HCT116 (cell line): ENCODE measurements at regions not wholly inside any gene's neighbourhood (a gene's known extent, or its start where the extent isn't known, plus 50 kb on each side); places are given as distances from the start of the nearest gene placed in this dataset.
"Not testable (repeated sequence)": the region's sequence is repeated elsewhere in the genome, so short reads cannot be mapped to it uniquely, and the experiment has no call there.

Source experiments
- ATAC-seq: fragments of 200-7000 bp; cut with Tn5 transposase; 2 replicates; pipeline ENCODE4 v1.9.1; 2020; ENCODE audit warnings: mild to moderate bottlenecking, moderate library complexity
- BruUV-seq: library from RNA; stranded (reverse); fragments of 400-500 nt; replicated peaks from 2 replicates; lab custom pipeline; 2021; lab: Mats Ljungman, UMichigan
- CTCF ChIA-PET: fragments of 300-600 bp; sonication (Branson Sonifier 250); formaldehyde crosslinking; loops from one replicate; lab custom pipeline; 2021; ENCODE audit warnings: antibody characterized with exemption; lab: Charles Lee
- POLR2A ChIA-PET: fragments of 300-600, 350-600 bp; sonication (Branson Sonifier 250); formaldehyde crosslinking; loops from one replicate; lab custom pipeline; 2021; ENCODE audit warnings: antibody characterized with exemption; lab: Charles Lee
- RAD21 ChIA-PET, 2 experiments: fragments of 300-600 bp; sonication (Branson Sonifier 250); formaldehyde crosslinking; loops; one replicate each; lab custom pipeline; 2023; ENCODE audit warnings: low total read pairs in 2 of 2; ENCODE audit not compliant: uncharacterized antibody in 2 of 2, unreplicated experiment in 2 of 2, low non-redundant PET in 1 of 2; lab: Charles Lee
- DNase-seq: peaks from one replicate; pipeline ENCODE4 v3.0.0-alpha.2; 2010; ENCODE audit warnings: low read depth, low spot score
- H2AFZ ChIP-seq: fragments of 200-600 bp; shearing (Covaris generic), sonication (generic); 2 replicates; pipeline ENCODE4 v1.6.1; 2017; ENCODE audit warnings: low read depth, mixed run types, mixed read lengths, antibody characterized with exemption, low read length; ENCODE audit not compliant: poor library complexity, severe bottlenecking
- H3K27ac ChIP-seq: 2 replicates; pipeline ENCODE4 v1.5.1; 2012; ENCODE audit warnings: low read depth, low read length
- H3K27me3 ChIP-seq: fragments of 200-600 bp; sonication (generic); 2 replicates; pipeline ENCODE4 v1.6.1; 2016; ENCODE audit warnings: mixed run types, low read length, mixed read lengths; ENCODE audit not compliant: insufficient read depth
- H3K36me3 ChIP-seq, 2 experiments: fragments of 200-500 bp in 1 of 2; fragments of 200-600 bp in 1 of 2; sonication (Bioruptor generic) in 1 of 2; sonication (generic) in 1 of 2; 2 replicates each; pipeline versions ENCODE4 v1.5.1 to v1.6.1; 2014 to 2016; ENCODE audit warnings: low read length in 2 of 2, inconsistent platforms in 1 of 2, mixed read lengths in 1 of 2, mixed run types in 1 of 2; ENCODE audit not compliant: insufficient read depth in 2 of 2, control insufficient read depth in 1 of 2
- H3K4me1 ChIP-seq, 2 experiments: fragments of 200-600 bp in 1 of 2; sonication (generic) in 1 of 2; 2 replicates each; pipeline versions ENCODE4 v1.5.1 to v1.6.1; 2012 to 2017; ENCODE audit warnings: low read length in 2 of 2, inconsistent platforms in 1 of 2, mild to moderate bottlenecking in 1 of 2, mixed read lengths in 1 of 2, mixed run types in 1 of 2, moderate library complexity in 1 of 2; ENCODE audit not compliant: insufficient read depth in 2 of 2, control insufficient read depth in 1 of 2
- H3K4me2 ChIP-seq: fragments of 200-600 bp; sonication (generic); 2 replicates; pipeline ENCODE4 v1.6.1; 2017; ENCODE audit warnings: mixed run types, low read length, mixed read lengths
- H3K4me3 ChIP-seq, 2 experiments: fragments of 200-600 bp in 1 of 2; sonication (generic) in 1 of 2; replicated peaks in 1 of 2; 2 replicates each; pipeline ENCODE4 v1.5.1; 2011 to 2016; ENCODE audit warnings: low read length in 2 of 2, control low read depth in 1 of 2, low read depth in 1 of 2, mild to moderate bottlenecking in 1 of 2, mixed read lengths in 1 of 2, mixed run types in 1 of 2
- H3K79me2 ChIP-seq: fragments of 200-600 bp; sonication (generic); 2 replicates; pipeline ENCODE4 v1.6.1; 2017; ENCODE audit warnings: mild to moderate bottlenecking, mixed run types, low read length, moderate library complexity, mixed read lengths; ENCODE audit not compliant: insufficient read depth
- H3K9ac ChIP-seq: fragments of 200-600 bp; sonication (generic); 2 replicates; pipeline ENCODE4 v1.6.1; 2016; ENCODE audit warnings: low read length, mixed read lengths
- H3K9me2 ChIP-seq: fragments of 200-600 bp; sonication (generic), shearing (Covaris generic); 2 replicates; pipeline ENCODE4 v1.6.1; 2017; ENCODE audit warnings: mixed run types, mild to moderate bottlenecking, moderate library complexity; ENCODE audit not compliant: insufficient read depth
- H3K9me3 ChIP-seq, 2 experiments: fragments of 200-500 bp in 1 of 2; fragments of 200-600 bp in 1 of 2; sonication (Bioruptor generic) in 1 of 2; sonication (generic) in 1 of 2; 2 replicates each; pipeline ENCODE4 v1.6.1; 2014 to 2017; ENCODE audit warnings: low read length in 2 of 2, mixed read lengths in 2 of 2, inconsistent platforms in 1 of 2, low read depth in 1 of 2, mild to moderate bottlenecking in 1 of 2, mixed run types in 1 of 2, moderate library complexity in 1 of 2; ENCODE audit not compliant: control insufficient read depth in 1 of 2, insufficient read depth in 1 of 2
- H4K20me1 ChIP-seq: fragments of 200-600 bp; sonication (generic), shearing (Covaris generic); 2 replicates; pipeline ENCODE4 v1.6.1; 2017; ENCODE audit warnings: mixed run types, mild to moderate bottlenecking, moderate library complexity; ENCODE audit not compliant: insufficient read depth
- CEBPB ChIP-seq: IDR thresholded peaks from 2 replicates; pipeline ENCODE4 v1.6.1; 2012; ENCODE audit warnings: low read depth
- EGR1 ChIP-seq: IDR thresholded peaks from 2 replicates; pipeline ENCODE4 v1.6.1; 2012; ENCODE audit warnings: low read depth
- ELF1 ChIP-seq: IDR thresholded peaks from 2 replicates; pipeline ENCODE4 v1.6.1; 2012; ENCODE audit warnings: low read depth, borderline replicate concordance
- EZH2 ChIP-seq: fragments of 200-600 bp; sonication (generic); IDR thresholded peaks from 2 replicates; pipeline ENCODE4 v1.6.1; 2017; ENCODE audit warnings: antibody characterized with exemption, mixed run types
- EZH2phosphoT487 ChIP-seq: fragments of 200-600 bp; IDR thresholded peaks from 2 replicates; pipeline ENCODE4 v1.6.1; 2018; ENCODE audit warnings: antibody characterized with exemption, borderline replicate concordance
- MAX ChIP-seq: IDR thresholded peaks from 2 replicates; pipeline ENCODE4 v1.6.1; 2012
- POLR2A ChIP-seq: IDR thresholded peaks from 2 replicates; pipeline ENCODE4 v1.7.0; 2011; ENCODE audit warnings: borderline replicate concordance; ENCODE audit not compliant: insufficient read depth, insufficient read length; ENCODE audit errors: extremely low read depth
- REST ChIP-seq: IDR thresholded peaks from 2 replicates; pipeline ENCODE4 v1.6.1; 2012; ENCODE audit warnings: low read depth
- SIN3A ChIP-seq: IDR thresholded peaks from 2 replicates; pipeline ENCODE4 v1.6.1; 2012; ENCODE audit warnings: low read depth
- TCF7L2 ChIP-seq: IDR thresholded peaks from 2 replicates; pipeline ENCODE4 v1.7.0; 2011; ENCODE audit warnings: borderline replicate concordance, inconsistent platforms; ENCODE audit not compliant: insufficient read depth, insufficient read length; ENCODE audit errors: extremely low read depth
- YY1 ChIP-seq: IDR thresholded peaks from 2 replicates; pipeline ENCODE4 v1.6.1; 2011; ENCODE audit warnings: low read length, low read depth, moderate library complexity, mild to moderate bottlenecking; ENCODE audit not compliant: insufficient replicate concordance; ENCODE audit errors: extremely low read depth
- ZFX ChIP-seq: fragments of 450-650 bp; IDR thresholded peaks from 2 replicates; pipeline ENCODE4 v1.6.1; 2017
- intact Hi-C: fragments of 100-400 bp; cut with micrococcal nuclease; formaldehyde crosslinking; loops from 2 replicates; pipeline ENCODE4 v1.10.0; 2022
- TF ChIP-seq, protein P1 (sequence below): IDR thresholded peaks from 2 replicates; pipeline ENCODE4 v1.6.1; 2011; ENCODE audit warnings: mild to moderate bottlenecking, low read length, moderate library complexity; ENCODE audit not compliant: insufficient replicate concordance; ENCODE audit errors: extremely low read depth

DNA sequence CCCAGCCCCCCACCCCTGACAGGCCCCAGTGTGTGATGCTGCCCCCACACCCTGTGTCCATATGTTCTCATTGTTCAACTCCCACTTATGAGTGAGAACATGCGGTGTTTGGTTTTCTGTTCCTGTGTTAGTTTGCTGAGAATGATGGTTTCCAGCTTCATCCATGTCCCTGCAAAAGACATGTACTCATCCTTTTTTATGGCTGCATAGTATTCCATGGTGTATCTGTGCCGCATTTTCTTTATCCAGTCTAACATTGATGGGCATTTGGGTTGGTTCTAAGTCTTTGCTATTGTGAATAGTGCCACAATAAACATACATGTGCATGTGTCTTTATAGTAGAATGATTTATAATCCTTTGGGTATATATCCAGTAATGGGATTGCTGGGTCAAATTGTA lies 122.1 kb upstream of the TAF11L2 start:
- RAD21 ChIA-PET, POLR2A ChIA-PET, CTCF ChIA-PET: not testable (repeated sequence)

GRCh38 chr5:17378346-17378997 lies 119.6 kb upstream of the TAF11L2 start:
- H3K4me1 ChIP-seq = no peaks in the 10 kb centered on the region
- H3K9me3 ChIP-seq = no peaks in the 10 kb centered on the region
- intact Hi-C loops = no loop called here
- no peak overlapping the region for H3K4me3 ChIP-seq
- ATAC-seq (no peak), DNase-seq (no peak)
- H3K9me2 ChIP-seq = no peaks in the 10 kb centered on the region
- ChIA-PET CTCF (no interaction called here), RAD21 (no interaction called here), POLR2A (no interaction called here)
- no peaks in the 10 kb centered on the region for H4K20me1 ChIP-seq
- H3K9ac ChIP-seq = no peak overlapping the region
- H3K36me3 ChIP-seq = no peaks in the 10 kb centered on the region
- no peak overlapping the region for H3K27ac ChIP-seq
- TF ChIP-seq REST (no peak), EZH2 (no peak), TCF7L2 (no peak), SIN3A (no peak), POLR2A (no peak), ELF1 (no peak), EGR1 (no peak), EZH2phosphoT487 (no peak), CEBPB (no peak), MAX (no peak), ZFX (no peak), YY1 (no peak)
- TF ChIP-seq, protein P1, sequence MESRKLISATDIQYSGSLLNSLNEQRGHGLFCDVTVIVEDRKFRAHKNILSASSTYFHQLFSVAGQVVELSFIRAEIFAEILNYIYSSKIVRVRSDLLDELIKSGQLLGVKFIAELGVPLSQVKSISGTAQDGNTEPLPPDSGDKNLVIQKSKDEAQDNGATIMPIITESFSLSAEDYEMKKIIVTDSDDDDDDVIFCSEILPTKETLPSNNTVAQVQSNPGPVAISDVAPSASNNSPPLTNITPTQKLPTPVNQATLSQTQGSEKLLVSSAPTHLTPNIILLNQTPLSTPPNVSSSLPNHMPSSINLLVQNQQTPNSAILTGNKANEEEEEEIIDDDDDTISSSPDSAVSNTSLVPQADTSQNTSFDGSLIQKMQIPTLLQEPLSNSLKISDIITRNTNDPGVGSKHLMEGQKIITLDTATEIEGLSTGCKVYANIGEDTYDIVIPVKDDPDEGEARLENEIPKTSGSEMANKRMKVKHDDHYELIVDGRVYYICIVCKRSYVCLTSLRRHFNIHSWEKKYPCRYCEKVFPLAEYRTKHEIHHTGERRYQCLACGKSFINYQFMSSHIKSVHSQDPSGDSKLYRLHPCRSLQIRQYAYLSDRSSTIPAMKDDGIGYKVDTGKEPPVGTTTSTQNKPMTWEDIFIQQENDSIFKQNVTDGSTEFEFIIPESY = no peak
- H3K4me2 ChIP-seq = no peak overlapping the region
- H3K27me3 ChIP-seq = no peaks in the 10 kb centered on the region
- H2AFZ ChIP-seq = no peak overlapping the region
- no TSS peak for BruUV-seq
- no peaks in the 10 kb centered on the region for H3K79me2 ChIP-seq

More for the DNA sequence above, 122.1 kb upstream of the TAF11L2 start:
- H3K9ac ChIP-seq, H2AFZ ChIP-seq, H3K36me3 ChIP-seq, BruUV-seq, H3K4me3 ChIP-seq, H3K4me2 ChIP-seq, H3K4me1 ChIP-seq, intact Hi-C loops, H3K9me2 ChIP-seq, H3K79me2 ChIP-seq, DNase-seq, H4K20me1 ChIP-seq, ATAC-seq, H3K27me3 ChIP-seq, H3K9me3 ChIP-seq, H3K27ac ChIP-seq: not testable (repeated sequence)
